Astrocyte of the cerebellum (primary cell): ENCODE measurements at regions not wholly inside any gene's neighbourhood (a gene's known extent, or its start where the extent isn't known, plus 50 kb on each side); places are given as distances from the start of the nearest gene placed in this dataset.

Experiments used
- DNase-seq: peaks from one replicate; pipeline ENCODE4 v3.0.0-alpha.2; 2011; ENCODE audit warnings: low read depth
- H3K4me3 ChIP-seq: 2 replicates; pipeline ENCODE4 v1.5.1; 2011; ENCODE audit warnings: mild to moderate bottlenecking, low read depth, low read length, moderate library complexity
- in situ Hi-C: cut with HindIII; loops from 2 replicates; pipeline ENCODE4 v1.10.0; 2017; ENCODE audit warnings: low sequenced_read_pairs
- TF ChIP-seq, protein P1 (sequence below): IDR thresholded peaks from 2 replicates; pipeline ENCODE4 v1.5.1; 2012; ENCODE audit warnings: low read length, low read depth, moderate library complexity, mild to moderate bottlenecking; ENCODE audit errors: missing control alignments

DNA sequence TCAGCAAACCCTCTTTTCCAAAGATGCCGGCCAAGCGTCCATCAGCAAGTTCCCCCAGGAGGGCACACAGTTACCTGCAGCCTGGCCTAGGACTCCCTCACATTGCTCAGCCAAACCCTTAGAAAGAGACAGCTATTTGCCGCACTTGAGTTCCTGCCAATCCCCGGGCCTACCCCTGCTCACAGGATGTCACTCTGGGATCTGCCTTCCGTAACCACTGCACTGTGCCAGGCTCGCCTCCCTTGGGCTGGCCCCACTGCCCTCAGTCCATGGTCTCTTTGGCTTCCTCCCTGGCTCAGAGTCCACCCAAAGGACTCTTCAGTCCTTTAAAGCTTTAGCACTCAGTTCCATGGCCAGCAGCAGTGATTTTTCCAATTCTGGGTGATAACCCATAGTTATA is 128.3 kb downstream of the NSG2 start:
- in situ Hi-C loops = no loop called here
- TF ChIP-seq, protein P1, sequence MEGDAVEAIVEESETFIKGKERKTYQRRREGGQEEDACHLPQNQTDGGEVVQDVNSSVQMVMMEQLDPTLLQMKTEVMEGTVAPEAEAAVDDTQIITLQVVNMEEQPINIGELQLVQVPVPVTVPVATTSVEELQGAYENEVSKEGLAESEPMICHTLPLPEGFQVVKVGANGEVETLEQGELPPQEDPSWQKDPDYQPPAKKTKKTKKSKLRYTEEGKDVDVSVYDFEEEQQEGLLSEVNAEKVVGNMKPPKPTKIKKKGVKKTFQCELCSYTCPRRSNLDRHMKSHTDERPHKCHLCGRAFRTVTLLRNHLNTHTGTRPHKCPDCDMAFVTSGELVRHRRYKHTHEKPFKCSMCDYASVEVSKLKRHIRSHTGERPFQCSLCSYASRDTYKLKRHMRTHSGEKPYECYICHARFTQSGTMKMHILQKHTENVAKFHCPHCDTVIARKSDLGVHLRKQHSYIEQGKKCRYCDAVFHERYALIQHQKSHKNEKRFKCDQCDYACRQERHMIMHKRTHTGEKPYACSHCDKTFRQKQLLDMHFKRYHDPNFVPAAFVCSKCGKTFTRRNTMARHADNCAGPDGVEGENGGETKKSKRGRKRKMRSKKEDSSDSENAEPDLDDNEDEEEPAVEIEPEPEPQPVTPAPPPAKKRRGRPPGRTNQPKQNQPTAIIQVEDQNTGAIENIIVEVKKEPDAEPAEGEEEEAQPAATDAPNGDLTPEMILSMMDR = no peak
- no peak overlapping the region for H3K4me3 ChIP-seq
- no peak for DNase-seq

DNA sequence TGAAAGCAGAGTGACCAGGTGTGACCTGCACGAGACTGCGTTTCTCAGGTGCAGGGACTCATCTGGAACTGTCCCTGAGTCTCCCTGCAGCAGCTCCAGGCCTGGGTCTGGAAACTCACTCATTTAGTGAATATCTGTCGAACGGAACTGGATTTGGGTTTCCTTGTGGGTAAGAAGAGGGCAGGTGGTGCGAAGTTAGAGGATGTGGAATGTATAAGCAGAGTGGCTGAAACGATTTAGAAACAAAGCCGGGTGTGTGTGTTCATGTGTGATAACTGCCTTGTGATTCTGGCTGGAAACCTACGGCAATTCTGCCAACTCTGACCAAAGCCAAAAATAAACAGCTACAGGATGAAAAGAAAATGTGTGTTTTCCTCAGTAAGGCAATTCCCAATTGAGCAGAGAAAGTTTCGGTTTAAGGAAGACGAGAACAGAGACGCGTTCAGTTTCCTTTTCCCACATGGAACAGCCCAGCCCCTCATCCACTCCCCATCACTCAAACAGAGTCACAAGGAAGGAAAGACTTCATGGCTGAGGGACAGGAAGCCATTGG is 130.3 kb downstream of the NSG2 start:
- H3K4me3 ChIP-seq = peak overlapping the region; percentile 0
- TF ChIP-seq, protein P1 = no peak
- peak; percentile 63 for DNase-seq
- in situ Hi-C loops = no loop called here

DNA sequence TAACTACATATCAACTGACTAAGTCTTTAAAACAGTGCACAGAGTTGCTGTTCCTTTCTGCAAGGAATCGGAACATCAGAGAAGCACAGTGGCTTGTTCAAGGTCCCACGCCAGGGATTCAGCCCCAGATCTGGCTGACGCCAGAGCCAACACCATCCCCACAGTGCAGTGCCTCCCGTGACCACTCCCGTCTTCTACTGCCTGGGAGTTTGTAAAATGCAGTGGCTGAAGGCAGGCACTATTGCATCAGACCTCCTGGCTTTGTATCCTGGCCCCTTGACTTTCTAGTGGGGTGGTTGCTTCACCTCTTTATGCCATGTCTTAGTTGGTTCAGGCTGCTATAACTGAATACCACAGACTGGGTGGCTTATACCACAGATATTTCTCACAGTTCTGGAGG is 131.0 kb downstream of the NSG2 start:
- no peak for DNase-seq
- in situ Hi-C loops = no loop called here
- no peak overlapping the region for H3K4me3 ChIP-seq
- TF ChIP-seq, protein P1 = no peak

DNA sequence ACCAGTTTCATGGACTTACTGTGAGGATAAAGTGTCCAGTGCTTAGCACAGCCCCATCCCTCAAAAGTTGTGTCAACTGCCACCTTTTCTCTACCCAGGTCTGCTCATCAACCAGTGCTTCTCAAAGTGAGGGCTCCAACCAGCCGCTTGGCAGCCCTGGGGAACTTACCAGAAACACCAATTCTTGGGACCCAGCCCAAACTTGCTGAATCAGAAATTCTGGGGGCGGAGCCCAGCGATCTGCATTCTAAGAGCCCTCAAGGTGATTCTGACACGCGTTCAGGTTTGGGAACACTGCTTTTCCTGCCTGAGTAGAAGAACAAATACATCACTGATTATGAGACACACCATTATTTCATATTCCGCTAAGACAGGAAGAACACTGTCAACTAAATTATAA is 132.0 kb downstream of the NSG2 start:
- DNase-seq = no peak
- in situ Hi-C loops = no loop called here
- H3K4me3 ChIP-seq = no peak overlapping the region
- TF ChIP-seq, protein P1 = no peak

DNA sequence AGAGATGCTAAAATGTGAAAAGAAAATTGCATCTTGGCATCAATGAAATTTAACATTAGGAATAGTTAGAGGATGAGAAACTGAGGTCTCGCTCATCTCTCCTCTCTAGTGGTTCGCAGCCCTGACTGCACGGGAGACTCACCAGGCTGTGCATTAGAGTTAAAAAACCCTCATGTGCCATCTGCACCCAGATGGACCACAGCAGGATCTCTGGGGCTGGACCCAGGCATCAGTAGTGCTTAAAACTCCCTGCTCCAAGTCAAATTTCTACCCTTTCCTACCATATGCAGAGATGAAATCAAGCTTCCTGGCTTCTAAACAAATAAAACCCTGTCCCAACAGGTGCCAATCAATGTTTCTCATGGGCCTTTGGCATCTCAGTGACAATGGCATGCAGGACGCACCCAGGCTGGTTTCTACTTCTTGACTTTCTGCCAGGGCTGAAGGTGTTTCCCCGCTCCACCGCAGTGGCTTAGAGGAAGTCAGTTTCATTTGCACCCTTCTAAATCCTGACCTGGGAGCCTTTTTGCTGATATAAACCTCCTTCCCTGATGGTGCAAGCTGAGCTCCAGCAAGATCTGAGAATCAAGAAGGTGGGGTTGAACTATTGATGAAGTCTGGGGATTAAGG is 132.6 kb downstream of the NSG2 start:
- no peak overlapping the region for H3K4me3 ChIP-seq
- TF ChIP-seq, protein P1 = no peak
- in situ Hi-C loops = no loop called here
- DNase-seq = no peak

DNA sequence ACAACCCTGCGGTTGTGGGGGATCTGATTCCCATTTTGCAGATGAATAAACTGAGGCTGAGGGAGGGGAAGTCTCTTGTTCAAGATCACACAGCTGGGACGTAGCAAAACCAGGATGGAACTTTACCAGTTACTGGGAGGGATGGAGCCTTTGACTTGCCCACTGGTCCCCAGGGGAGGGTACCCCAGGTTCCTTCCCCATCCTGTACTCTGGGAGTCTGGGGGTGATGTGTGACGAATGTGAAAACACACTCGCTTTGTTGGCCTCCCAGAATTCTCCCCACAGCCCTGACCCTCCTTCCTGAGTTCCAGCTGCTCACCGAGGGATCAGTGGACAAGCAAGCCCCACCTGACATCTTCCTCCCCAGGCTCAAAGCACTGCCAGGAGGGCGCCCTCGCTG is 135.1 kb downstream of the NSG2 start:
- in situ Hi-C loops = no loop called here
- TF ChIP-seq, protein P1 = no peak
- no peak overlapping the region for H3K4me3 ChIP-seq
- no peak for DNase-seq
